ENCODE measurements at regions not wholly inside any gene's neighbourhood (a gene's known extent, or its start where the extent isn't known, plus 50 kb on each side); places are given as distances from the start of the nearest gene placed in this dataset.

DNA sequence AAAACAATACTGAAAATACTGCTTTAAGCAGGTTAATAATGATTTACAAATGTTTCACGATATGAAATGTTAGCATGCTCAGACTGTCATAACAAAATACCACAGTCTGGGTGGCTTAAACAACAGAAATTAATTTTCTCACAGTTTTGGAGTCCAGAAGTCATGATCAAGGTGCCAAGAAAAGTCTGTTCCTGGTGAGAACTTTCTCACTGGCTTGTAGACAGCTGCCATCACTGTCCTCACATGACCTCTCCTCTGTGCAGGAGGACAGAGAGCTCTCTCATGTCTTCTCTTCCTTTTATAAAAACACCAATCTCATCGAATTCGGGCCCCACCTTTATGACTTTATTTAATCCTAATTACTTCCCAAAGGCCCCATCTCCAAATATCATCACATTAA is 426.7 kb downstream of the KLHL13 start:
- Mint-ChIP-seq H3K9me3 (peaks cover 12% of the 10 kb centered on the region), H3K4me3 (no peak overlapping the region), H3K27ac (ENCODE audit: unreplicated experiment) (no peak overlapping the region), H3K4me1 (no peaks in the 10 kb centered on the region), H3K27me3 (ENCODE audit: low read depth) (no peaks in the 10 kb centered on the region), H3K36me3 (ENCODE audit: low read depth) (no peaks in the 10 kb centered on the region)
- DNase-seq (ENCODE audit: low read depth, low spot score): no peak
- TF ChIP-seq, protein P1, sequence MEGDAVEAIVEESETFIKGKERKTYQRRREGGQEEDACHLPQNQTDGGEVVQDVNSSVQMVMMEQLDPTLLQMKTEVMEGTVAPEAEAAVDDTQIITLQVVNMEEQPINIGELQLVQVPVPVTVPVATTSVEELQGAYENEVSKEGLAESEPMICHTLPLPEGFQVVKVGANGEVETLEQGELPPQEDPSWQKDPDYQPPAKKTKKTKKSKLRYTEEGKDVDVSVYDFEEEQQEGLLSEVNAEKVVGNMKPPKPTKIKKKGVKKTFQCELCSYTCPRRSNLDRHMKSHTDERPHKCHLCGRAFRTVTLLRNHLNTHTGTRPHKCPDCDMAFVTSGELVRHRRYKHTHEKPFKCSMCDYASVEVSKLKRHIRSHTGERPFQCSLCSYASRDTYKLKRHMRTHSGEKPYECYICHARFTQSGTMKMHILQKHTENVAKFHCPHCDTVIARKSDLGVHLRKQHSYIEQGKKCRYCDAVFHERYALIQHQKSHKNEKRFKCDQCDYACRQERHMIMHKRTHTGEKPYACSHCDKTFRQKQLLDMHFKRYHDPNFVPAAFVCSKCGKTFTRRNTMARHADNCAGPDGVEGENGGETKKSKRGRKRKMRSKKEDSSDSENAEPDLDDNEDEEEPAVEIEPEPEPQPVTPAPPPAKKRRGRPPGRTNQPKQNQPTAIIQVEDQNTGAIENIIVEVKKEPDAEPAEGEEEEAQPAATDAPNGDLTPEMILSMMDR (conservative IDR thresholded peaks at IDR 0.05): no peak

DNA sequence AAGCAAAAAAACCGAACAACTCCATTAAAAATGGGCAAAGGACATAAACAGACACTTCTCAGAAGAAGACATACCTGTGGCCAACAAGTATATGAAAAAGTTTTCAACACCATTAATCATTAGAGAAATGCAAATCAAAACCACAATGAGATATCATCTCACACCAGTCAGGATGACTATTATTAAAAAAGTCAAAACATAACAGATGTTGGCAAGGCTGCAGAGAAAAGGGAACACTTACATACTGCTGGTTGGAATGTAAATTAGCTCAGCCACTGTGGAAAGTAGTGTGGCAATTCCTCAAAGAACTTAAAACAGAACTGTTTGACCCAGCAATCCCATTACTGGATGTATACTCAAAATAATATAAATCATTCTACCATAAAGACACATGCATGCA is 436.3 kb downstream of the KLHL13 start:
- H3K4me3 Mint-ChIP-seq: no peak overlapping the region
- H3K36me3 Mint-ChIP-seq (ENCODE audit: low read depth): peaks cover 8% of the 10 kb centered on the region
- peaks cover 17% of the 10 kb centered on the region for H3K9me3 Mint-ChIP-seq
- no peaks in the 10 kb centered on the region for H3K27me3 Mint-ChIP-seq (ENCODE audit: low read depth)
- H3K27ac Mint-ChIP-seq (ENCODE audit: unreplicated experiment): no peak overlapping the region
- TF ChIP-seq, protein P1 (conservative IDR thresholded peaks at IDR 0.05): no peak
- H3K4me1 Mint-ChIP-seq: no peaks in the 10 kb centered on the region
- DNase-seq (ENCODE audit: low read depth, low spot score): no peak

DNA sequence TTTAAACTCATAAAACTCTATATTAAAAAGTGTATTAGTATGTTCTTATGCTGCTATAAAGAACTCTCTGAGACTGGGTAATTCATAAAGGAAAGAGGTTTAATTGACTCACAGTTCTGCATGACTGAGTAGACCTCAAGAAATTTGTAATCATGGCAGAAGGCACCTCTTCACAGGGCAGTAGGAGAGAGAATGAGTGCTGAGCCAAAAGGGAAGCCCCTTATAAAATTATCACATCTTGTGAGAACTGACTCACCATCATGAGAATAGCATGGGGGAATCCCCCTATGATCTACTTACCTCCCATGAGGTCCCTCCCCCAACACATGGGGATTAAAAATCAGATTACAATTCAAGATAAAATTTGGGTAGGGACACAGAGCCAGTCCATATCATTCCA is 463.2 kb downstream of the KLHL13 start:
- Mint-ChIP-seq H3K4me1 (no peaks in the 10 kb centered on the region), H3K27me3 (ENCODE audit: low read depth) (no peaks in the 10 kb centered on the region), H3K27ac (ENCODE audit: unreplicated experiment) (no peak overlapping the region), H3K4me3 (no peak overlapping the region), H3K36me3 (ENCODE audit: low read depth) (peaks cover 2% of the 10 kb centered on the region), H3K9me3 (peaks cover 19% of the 10 kb centered on the region)
- TF ChIP-seq, protein P1 (conservative IDR thresholded peaks at IDR 0.05): no peak
- no peak for DNase-seq (ENCODE audit: low read depth, low spot score)

DNA sequence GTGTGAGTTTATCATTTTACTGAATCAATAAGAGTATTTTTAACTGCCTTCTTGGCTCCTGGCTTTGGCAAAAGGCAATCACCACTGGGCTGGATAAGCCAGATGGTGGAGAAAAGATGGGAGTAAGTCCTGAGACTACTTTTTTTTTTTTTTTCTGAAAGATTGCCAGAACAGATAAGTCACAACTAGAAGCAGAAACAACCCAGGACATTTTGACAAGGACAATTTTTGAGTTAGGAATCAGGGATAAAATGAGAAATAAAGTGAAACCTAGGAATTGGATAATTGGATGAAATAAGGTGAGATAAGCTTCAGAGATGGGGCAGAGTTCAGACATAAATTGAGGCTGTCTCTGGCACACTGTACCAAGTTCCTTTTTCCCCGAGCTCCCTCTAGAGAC is 471.0 kb downstream of the KLHL13 start:
- H3K27ac Mint-ChIP-seq (ENCODE audit: unreplicated experiment): no peak overlapping the region
- H3K9me3 Mint-ChIP-seq: peaks cover 7% of the 10 kb centered on the region
- DNase-seq (ENCODE audit: low read depth, low spot score): no peak
- no peak overlapping the region for H3K4me3 Mint-ChIP-seq
- TF ChIP-seq, protein P1 (conservative IDR thresholded peaks at IDR 0.05): no peak
- no peaks in the 10 kb centered on the region for H3K27me3 Mint-ChIP-seq (ENCODE audit: low read depth)
- H3K4me1 Mint-ChIP-seq: peaks cover 4% of the 10 kb centered on the region
- no peaks in the 10 kb centered on the region for H3K36me3 Mint-ChIP-seq (ENCODE audit: low read depth)

DNA sequence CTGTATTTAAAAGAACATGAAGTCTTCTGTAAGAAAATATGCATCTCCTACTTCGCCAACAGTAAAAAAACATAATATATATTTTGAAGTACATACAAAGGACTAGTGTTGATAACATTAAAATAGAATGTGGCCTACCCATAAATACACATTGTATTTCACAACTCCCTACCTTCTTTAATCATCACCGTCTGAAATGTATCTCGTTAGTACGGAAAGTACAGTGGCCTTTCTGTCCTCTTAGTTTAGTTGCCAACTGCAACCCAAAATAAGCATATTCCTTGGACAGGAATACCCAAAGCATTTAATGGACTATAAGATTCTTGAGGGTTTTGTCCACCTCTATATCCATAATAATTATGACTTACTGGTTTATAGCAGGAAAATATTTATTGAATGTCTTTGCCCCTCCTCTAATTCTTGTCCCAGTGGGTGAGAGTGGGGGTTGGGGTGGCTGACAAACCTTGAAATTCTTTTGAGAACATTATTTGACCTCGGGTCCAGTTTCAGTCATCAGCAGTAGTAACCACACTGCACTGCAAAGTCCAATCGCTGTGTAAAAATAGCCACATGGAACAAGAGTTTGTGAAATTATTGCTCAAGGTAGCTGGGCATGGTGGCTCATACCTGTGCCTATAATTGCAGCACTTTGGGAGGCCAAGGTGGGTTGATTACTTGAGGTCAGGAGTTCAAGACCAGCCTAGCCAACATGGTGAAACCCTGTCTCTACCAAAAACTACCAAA is 474.5 kb downstream of the KLHL13 start:
- no peak overlapping the region for H3K27ac Mint-ChIP-seq (ENCODE audit: unreplicated experiment)
- no peak overlapping the region for H3K4me3 Mint-ChIP-seq
- H3K36me3 Mint-ChIP-seq (ENCODE audit: low read depth): no peaks in the 10 kb centered on the region
- H3K4me1 Mint-ChIP-seq: peaks cover 10% of the 10 kb centered on the region
- TF ChIP-seq, protein P1 (conservative IDR thresholded peaks at IDR 0.05): no peak
- no peak for DNase-seq (ENCODE audit: low read depth, low spot score)
- H3K9me3 Mint-ChIP-seq: peaks cover 4% of the 10 kb centered on the region
- no peaks in the 10 kb centered on the region for H3K27me3 Mint-ChIP-seq (ENCODE audit: low read depth)

Measured in neural crest cell (in vitro differentiated cells).